NCI-H510A (cell line): ENCODE measurements at regions not wholly inside any gene's neighbourhood (a gene's known extent, or its start where the extent isn't known, plus 50 kb on each side); places are given as distances from the start of the nearest gene placed in this dataset.
"Not testable (repeated sequence)": the region's sequence is repeated elsewhere in the genome, so short reads cannot be mapped to it uniquely, and the experiment has no call there.

Experiments
- DNase-seq: peaks from one replicate; lab custom pipeline; 2025; lab: John Stamatoyannopoulos, UW

GRCh38 chr2:196278491-196278911 is 107.1 kb upstream of the STK17B start:
- no peak for DNase-seq

GRCh38 chr2:196279541-196279940 is 108.2 kb upstream of the STK17B start:
- DNase-seq = no peak

GRCh38 chr2:196284144-196284844 is 112.9 kb upstream of the STK17B start:
- DNase-seq = no peak

GRCh38 chr2:196284866-196285557 is 113.6 kb upstream of the STK17B start:
- no peak for DNase-seq

- DNase-seq = no peak
Observed at GRCh38 chr2:196286821-196287220, 115.4 kb upstream of the STK17B start.

GRCh38 chr2:196287523-196287922 is 116.1 kb upstream of the STK17B start:
- no peak for DNase-seq

- no peak for DNase-seq
Observed at GRCh38 chr2:196288006-196288538, 116.7 kb upstream of the STK17B start.

GRCh38 chr2:196289000-196289399 is 117.6 kb upstream of the STK17B start:
- DNase-seq = no peak

- DNase-seq = no peak
Observed at GRCh38 chr2:196290136-196290535, 118.8 kb upstream of the STK17B start.

- no peak for DNase-seq
Observed at GRCh38 chr2:196290569-196290968, 119.2 kb upstream of the STK17B start.

- no peak for DNase-seq
Observed at GRCh38 chr2:196291426-196291825, 120.0 kb upstream of the STK17B start.

- no peak for DNase-seq
Observed at GRCh38 chr2:196291873-196292800, 120.8 kb upstream of the STK17B start.

GRCh38 chr2:196293751-196294515 is 122.6 kb upstream of the STK17B start:
- DNase-seq = no peak

GRCh38 chr2:196294516-196294909 is 123.1 kb upstream of the STK17B start:
- DNase-seq = no peak

GRCh38 chr2:196295005-196295404 is 123.6 kb upstream of the STK17B start:
- no peak for DNase-seq

GRCh38 chr2:196298106-196298723 is 126.8 kb upstream of the STK17B start:
- not testable (repeated sequence) for DNase-seq

GRCh38 chr2:196307775-196308305 is 136.5 kb upstream of the STK17B start:
- no peak for DNase-seq

GRCh38 chr2:196309691-196310090 is 138.3 kb upstream of the STK17B start:
- no peak for DNase-seq

GRCh38 chr2:196314157-196314556 is 142.8 kb upstream of the STK17B start:
- no peak for DNase-seq

GRCh38 chr2:196314780-196315179 is 143.4 kb upstream of the STK17B start:
- DNase-seq = no peak
